HG02973 (cell line): ENCODE measurements at regions not wholly inside any gene's neighbourhood (a gene's known extent, or its start where the extent isn't known, plus 50 kb on each side); places are given as distances from the start of the nearest gene placed in this dataset.
"Not testable (repeated sequence)": the region's sequence is repeated elsewhere in the genome, so short reads cannot be mapped to it uniquely, and the experiment has no call there.

Source experiments
- ATAC-seq: cut with Tn5 transposase; IDR thresholded peaks from one replicate; pipeline ENCODE4 v1.9.1; 2021; ENCODE audit warnings: moderate library complexity; ENCODE audit not compliant: unreplicated experiment

DNA sequence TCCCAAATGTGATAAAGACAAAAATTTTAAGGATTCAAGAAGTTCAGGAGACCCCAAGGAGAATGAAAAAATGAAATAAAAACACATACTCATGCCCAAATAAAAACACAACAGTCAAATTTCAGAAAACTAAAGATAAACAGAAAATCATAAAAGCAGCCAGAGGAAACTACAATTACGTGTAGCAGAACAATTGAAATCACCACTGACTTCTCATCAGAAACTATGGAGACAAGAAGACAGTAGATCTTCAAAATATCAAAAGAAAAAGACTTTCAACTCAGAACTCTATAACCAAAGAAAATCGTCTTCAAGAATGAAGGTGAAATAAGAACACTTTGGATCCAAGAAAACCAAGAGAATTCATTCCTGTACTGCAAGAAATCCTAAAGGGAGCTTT, 54.9 kb downstream of the DIO3 start:
- no peak for ATAC-seq

DNA sequence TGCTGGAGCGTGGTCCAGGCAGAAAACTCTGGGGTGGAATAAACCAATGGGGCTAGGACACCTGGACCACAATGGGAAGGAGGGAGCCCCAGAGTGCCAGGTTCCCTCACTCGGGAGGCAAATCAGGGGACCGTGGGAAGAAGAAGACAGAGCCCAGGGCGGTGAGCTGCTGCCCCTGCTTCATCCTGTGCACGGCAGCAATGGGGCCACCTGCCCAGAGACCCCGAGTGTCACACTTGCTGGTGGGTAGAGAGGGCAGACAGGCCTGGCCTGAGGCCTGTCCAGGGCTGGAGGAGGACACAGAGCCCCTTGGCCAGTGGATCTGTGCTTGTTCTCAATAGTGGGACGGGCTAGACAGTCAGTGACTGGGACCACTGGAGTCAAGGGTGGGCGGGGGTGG, 58.2 kb downstream of the DIO3 start:
- no peak for ATAC-seq

DNA sequence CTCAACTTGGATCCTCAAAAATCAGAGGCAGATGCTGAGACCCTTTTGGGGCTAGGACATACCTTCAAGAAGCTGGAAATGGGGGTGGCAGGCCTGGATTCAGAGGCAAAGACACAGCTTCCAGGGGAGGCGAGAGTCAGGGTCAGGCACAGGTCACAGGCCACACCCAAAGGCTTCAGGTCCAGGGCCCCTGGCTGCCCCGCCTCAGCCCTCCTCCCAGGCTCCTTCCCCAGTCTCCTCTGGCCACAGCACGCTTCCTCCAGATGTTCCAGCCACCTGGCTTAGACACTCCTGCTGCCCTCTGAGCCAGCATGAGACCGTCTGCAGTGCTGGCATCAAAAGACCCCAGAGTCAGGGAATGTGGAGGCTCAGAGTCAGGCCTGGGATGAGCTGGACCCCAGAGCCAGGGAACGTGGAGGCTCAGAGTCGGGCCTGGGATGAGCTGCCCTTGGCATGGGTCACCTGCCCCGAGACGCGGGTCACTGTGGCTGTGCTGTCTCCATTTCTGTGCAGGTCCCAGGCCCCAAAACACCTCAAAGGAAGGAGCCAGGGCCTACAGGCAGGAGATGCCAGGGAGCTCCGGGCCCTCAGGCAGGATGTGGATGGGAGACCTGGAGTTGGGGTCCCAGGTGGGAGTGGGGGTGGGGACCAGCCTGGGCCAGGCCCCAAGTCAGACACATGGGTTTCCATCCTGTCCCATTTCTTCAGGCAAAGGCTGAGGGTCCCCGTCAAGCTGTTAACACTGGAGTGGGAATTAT, 58.9 kb downstream of the DIO3 start:
- ATAC-seq: no peak

DNA sequence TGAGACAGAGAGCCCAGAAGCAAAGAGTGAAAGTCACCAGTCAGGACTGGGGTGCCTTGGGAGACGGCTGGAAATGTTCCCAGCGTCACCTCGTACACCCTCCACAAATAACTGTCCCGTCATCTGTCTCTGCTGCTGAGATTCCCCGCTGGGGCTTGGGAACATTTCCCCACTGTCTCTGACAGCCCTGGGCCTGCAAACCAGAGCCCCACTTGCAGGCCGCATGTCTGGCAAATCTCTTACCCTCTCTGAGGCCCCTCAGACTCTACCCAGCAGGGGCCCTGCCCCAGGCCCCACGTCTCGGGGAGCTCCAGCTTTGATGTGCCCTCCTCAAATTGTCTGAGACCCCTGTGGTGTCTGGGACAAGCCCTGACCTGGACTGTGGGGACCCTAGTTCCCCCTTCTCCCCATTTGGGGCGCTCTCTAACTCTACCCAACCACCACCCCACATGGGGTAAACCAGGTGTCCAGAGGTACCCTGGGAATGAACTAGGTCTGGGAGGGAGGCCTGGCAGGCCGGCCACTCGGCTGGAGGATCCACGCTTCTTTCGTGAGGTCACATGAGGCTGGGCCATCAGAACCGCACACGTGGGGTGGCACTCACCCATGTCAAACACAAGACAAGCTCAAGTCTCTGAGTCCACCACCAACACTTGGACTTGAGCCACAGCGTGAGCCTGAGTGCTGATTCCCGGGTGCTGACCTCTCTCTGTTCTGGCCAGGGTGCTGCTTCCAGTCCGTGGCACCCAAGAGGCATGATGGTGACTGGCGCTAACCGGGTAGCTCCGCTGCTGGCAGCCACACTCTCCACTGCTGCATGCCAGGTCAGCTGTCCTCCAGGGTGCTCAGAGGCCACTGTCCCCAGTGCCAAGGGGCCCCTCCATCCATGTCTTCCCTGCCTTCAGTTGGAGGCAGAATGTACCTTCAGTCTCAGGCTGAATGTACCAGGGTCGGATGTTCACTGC, 59.8 kb downstream of the DIO3 start:
- no peak for ATAC-seq

- ATAC-seq: no peak
Observed at GRCh38 chr14:101622251-101623076, 61.2 kb downstream of the DIO3 start.

DNA sequence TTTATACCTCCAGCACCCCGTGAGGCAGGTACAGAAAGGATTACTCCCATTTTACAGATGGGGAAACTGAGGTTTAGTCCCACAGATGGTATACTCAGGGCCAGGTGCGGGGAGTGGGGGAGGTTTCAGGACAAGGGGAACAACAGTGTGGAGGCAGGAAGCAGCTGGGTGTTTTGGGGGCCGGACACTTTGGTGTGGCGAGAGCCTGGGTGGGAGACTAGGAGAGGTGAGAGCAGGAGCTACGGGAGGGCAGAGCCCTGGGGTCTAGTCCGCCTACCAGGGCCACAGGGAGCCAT, 61.7 kb downstream of the DIO3 start:
- no peak for ATAC-seq

GRCh38 chr14:101623685-101624444, 62.6 kb downstream of the DIO3 start:
- no peak for ATAC-seq

GRCh38 chr14:101624536-101624935, 63.2 kb downstream of the DIO3 start:
- no peak for ATAC-seq

DNA sequence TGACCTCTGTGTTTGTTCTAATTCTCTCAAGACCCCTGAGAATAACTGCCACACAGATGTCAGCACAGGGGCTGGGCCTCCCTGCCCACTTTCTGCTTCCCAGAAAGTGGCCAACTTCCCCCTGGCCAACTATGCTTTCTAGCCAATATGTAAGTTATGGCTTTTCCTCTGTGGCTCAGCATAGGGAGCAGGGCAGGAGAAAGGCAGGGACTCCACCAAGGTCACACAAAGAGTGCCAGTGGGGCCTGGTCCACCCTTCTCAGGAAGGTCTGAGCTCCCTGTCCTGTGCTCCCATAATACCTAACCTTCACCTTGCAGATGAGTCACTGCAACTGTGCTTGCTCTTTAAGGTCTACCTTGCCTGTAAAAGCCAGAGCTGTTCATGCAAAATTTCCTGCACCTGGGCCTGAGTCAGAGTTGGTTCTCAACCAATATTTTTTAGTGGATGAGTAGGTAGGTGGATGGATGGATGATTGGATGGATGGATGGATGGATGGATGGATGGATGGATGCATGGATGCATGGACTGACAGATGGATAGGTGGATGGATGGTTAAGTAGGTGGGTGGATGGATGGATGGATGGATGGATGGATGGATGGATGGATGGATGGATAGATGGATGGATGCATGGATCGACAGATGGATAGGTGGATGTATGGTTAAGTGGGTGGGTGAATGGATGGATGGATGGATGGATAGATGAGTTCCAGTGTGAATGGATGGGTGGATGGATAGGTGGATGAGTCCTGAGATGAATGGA, 64.2 kb downstream of the DIO3 start:
- ATAC-seq: no peak

- no peak for ATAC-seq
Observed at GRCh38 chr14:101626331-101626730, 65.0 kb downstream of the DIO3 start.

- ATAC-seq: no peak
Observed at GRCh38 chr14:101627915-101628262, 66.6 kb downstream of the DIO3 start.

DNA sequence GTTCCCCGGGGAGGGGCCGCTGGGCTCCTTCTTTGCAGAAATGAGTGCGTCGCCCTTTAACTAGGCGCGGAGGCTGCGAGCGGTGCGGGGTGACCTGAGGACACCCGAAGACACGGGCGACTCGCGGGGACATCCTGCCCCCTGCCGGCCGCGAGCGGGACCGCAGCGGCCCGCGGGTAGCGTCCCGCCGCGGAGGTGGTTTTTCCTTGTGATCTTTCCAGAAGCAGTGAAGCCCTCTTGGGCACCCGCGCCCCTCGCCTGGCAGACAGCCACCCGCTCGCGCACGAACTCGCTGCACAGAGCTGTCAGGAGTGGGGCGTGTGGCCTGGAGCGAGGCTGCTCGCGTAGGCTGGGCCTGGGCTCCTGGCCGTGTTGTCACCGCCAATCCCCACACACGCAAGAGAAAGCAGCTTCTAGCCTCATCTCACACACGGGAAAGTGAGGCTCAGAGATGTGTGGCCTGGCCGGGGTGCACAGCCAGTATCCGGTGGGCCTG, 67.2 kb downstream of the DIO3 start:
- peak; percentile 80 for ATAC-seq

- ATAC-seq: no peak
Observed at GRCh38 chr14:101628975-101629374, 67.7 kb downstream of the DIO3 start.

GRCh38 chr14:101630056-101630965, 69.0 kb downstream of the DIO3 start:
- no peak for ATAC-seq

DNA sequence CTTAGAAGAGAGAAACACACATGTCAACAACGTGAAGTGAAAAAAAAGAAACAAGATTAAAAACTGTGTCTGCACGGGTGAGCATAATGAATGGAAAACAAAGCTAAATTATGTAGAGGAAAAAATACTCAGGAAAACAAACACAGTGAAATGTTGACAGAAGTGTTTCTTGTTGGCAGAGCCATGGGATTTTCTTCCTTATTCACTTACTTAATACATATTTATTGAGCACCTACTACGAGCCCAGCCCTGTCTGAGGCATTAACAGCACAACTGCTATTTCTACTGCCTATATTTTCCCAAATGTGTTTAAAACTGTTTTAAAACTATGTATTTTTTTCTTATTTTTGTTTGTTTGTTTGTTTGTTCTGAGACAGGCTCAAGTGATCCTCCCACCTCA, 69.9 kb downstream of the DIO3 start:
- ATAC-seq: no peak

GRCh38 chr14:101631970-101632369, 70.7 kb downstream of the DIO3 start:
- not testable (repeated sequence) for ATAC-seq

DNA sequence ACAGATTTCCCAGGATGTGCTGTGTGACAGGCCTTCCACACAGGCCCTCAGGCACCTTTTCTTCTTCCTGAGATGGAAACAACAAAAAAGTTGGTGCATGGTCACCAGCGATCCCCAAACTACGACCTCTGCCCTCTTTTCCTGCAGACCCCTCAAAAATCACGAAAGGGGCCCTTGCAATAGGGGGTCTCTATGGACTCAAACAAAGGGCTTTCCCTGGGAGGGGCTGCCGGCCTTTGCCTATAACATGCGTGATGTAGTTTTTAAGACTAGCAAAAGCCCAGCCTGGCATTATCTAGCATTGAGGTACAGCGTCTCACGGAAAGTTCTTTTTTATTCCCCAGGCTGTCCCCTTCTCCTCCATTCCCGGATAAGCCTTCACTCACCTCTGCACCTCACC, 71.2 kb downstream of the DIO3 start:
- ATAC-seq: no peak

GRCh38 chr14:101633276-101633675, 72.0 kb downstream of the DIO3 start:
- no peak for ATAC-seq
